HG03045 (cell line): ENCODE measurements at regions not wholly inside any gene's neighbourhood (a gene's known extent, or its start where the extent isn't known, plus 50 kb on each side); places are given as distances from the start of the nearest gene placed in this dataset.

Experiments
- ATAC-seq: cut with Tn5 transposase; IDR thresholded peaks from one replicate; pipeline ENCODE4 v1.9.1; 2021; ENCODE audit warnings: mild to moderate bottlenecking, moderate library complexity; ENCODE audit not compliant: unreplicated experiment

DNA sequence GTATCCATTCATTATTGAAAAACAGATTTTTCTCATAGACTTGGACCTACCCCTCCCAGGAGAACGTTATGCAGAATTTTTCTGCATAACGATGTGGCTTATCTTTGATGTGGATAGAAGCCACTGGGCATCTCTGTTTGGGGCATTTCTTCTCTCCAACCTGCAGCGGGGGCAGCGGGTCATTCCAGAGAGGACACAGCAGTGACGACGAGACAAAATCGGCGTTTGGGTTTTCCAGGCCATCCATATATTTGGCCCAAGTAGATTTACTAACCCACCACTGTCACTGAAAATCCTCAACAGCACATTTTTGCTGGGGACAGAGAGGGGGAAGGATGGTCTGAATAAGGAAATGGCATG, 299.3 kb upstream of the PITRM1 start:
- ATAC-seq: no peak

DNA sequence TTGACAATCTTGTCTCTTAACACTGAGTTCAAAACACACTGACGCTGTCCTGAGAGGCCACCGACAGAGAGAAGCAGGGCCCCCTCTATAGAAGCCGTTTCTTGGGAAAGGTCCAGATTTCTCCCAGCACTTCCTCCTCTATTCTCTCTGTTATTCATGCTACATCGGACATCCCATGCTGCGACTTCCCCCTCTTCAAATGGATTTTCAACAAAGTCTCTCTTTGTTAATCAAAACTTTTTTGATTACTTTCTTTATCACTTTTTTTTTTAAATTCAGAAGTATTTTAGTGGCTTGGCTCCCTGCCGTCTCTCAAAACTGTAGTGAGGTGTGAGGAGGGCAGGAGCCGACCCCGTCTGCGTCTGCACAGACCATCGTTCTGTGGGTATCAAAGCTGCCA, 298.9 kb upstream of the PITRM1 start:
- ATAC-seq: no peak

DNA sequence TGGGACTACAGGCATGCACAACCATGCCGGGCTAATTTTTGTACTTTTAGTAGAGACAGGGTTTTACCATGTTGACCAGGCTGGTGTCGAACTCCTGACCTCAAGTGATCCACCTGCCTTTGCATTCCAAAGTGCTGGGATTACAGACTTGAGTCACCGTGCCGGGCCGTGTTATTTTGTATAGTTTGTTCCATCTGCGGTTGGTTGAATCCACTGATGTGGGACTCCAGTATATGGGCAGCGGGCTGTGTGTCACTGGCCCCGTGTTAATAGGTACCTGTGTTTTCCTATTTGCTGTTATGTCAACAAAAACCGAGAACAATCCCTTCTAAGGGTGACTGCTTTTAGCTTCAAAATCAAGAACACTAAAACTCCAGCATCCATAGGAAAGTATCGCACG, 297.6 kb upstream of the PITRM1 start:
- ATAC-seq: no peak

DNA sequence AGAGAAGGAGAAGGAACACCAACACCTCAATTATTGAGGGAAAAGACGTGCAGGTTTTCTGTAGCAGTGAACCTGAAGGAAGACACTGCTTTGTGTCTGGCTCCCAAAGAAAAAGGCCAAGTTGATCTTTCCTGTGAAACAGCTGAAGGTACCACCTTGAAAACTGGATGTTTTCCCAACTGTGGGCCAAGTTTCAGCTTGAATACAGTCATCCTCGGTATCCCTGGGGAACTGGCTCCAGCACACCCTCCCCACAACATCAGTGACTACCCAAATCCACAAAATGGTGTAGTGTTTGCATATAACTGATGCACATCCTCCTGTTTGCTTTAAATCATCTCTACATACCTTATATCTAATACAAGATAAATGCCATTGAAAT, 297.0 kb upstream of the PITRM1 start:
- no peak for ATAC-seq

DNA sequence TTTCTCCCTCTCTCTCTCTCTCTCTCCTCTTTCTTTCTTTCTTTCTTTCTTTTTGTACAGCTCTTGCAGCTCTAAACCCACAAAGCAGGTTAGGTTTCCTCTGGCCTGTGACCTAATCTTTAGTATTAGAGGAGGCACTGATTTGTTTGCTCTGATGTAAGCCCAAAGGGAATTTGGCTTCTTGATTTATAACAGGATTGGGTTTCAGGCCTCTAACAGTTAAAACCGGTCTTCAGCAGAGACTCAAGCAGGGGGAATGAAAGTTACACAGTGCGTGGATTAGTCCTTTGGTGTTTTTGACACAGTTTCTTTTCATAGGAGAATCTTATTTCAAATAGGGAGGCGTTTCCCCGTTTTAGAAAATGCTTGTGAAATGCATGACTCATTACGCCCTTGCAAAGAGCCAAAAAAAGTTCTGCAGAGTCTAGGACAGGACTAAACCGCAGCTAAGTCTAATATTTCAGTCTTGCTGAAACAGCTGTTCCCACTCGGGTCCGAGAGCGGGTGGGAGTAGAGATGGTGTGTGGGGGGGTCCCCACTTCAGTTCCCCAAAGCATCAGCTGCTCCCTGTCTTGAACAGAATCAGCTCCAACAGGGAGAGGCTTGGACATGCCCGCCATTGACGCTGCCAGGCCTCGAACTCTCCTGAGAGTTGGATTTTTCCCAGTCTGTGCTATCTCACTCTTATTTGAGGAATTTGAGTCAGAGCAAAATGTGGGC, 296.5 kb upstream of the PITRM1 start:
- ATAC-seq: no peak

DNA sequence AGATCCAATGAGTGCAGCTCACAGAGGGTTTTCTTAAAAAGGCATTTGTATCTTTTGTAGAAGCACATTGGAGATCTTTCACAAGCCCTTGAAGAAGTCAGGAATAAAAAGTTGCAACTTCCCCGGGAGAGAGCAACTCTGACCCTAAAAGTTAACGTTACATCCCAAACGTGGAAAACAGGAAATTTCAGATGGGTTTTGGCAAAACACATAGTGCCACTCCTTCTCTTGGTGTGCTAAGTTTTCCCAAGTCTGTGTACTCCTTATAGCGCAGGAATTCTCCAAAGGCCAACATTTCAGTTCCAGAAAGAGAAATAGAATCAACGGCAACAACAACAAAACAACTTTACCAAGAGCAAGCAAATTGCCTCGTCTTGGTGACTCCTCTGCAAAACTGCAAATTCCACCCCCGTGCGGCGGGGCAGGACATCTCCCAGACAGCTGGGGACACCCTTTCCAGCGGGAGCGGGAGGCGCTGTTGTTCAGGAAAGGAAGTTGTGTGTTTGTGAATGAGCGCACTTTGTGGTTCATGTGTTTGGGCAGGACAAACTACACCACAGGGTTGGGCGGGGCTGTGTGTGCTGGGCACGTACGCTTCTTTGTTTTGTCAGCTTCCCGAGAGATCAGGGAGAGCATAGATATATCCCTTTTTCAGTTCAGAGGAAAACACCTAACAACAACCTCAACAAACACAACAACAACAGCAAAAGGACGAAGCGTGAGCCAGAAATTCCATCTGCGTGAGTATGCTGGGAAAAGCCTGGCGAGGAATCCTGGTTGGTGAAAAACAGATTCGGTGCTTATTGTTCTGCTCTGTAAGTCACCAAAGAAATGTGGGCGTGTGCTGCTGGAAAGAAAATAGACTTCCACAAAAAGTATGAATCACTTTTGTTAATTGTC, 294.7 kb upstream of the PITRM1 start:
- ATAC-seq: no peak

DNA sequence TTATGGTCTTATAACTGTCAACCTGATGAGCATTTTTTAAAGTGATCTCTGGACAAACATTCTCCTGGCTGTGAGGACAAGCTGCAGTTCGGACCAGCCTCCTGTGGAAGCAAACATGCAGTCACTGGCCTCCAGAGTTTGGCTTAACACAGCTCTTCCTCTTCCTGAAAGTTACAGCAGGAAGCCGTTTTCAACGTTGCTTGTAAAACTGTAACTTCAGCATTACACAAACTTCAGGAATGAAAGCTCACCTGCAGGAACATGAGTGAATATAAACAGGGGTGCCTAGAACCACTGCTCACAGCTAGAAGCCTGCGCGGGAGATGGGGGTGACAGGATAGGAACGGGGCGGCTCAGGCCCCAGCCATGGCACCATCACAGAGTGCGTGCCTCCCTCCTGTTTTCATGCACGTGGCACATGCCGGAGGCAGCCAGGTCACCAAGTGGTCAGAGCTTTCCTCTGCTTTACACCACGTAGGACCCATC, 292.9 kb upstream of the PITRM1 start:
- ATAC-seq: no peak

DNA sequence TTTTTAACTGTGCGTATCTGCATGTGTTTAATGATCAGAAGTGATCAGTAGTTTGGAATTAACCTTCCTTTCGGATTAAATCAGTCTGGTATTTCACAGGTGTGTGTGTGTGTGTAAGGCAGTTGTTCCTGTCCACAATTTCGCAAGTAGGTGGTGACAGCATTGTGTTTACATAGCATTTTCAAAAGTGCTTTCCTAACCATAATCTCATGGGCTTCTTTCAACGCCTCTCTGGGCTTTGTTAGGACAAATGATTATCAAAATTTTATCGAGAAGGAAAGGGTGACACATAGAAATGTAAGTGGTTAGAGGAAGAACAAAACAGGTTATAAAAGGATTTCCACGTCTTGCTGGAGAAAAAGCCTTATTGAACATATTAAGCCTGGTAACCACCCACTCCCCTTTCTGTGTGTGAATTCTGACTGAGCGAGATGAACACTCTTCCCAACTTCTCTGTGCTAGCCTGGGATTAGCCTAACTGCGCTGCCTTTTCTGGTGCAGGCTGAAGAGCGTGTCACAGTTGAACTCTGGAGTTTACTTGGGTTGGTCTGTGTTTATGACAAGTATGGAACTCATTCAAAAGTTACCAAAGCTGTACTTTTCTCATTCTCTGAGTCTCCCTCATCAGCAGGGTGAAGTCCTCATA, 292.3 kb upstream of the PITRM1 start:
- no peak for ATAC-seq

DNA sequence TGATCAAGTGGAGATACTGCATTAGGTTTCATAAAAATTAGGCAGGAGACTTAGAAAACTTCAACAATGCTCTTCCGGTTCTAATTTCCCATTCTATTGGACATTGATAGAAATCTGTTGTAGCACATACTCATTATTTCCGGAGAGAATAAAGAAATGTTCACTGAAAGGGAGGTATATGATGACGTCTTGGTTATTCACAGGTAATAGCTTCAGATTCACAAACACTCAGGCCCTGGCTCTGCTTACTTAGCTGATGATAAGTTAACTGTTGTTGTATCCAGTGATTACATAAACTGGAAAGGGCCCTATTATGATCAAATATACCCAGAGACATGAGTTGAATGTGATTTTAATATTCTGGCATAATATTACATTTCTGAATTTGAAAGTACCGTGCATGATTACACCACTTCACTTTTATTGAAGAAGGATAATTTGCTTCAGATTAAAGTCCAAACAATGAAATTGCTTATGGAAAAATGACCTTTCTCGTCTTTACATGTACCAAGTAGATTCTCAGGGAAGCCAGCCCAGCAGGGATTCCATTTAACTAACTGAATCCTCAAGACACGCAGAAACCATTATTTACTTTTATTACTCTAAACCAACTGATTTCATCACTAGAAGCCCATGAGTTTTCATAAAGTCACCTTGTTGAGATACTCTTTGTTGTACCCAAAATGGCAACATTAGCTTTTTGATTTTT, 288.0 kb upstream of the PITRM1 start:
- no peak for ATAC-seq

DNA sequence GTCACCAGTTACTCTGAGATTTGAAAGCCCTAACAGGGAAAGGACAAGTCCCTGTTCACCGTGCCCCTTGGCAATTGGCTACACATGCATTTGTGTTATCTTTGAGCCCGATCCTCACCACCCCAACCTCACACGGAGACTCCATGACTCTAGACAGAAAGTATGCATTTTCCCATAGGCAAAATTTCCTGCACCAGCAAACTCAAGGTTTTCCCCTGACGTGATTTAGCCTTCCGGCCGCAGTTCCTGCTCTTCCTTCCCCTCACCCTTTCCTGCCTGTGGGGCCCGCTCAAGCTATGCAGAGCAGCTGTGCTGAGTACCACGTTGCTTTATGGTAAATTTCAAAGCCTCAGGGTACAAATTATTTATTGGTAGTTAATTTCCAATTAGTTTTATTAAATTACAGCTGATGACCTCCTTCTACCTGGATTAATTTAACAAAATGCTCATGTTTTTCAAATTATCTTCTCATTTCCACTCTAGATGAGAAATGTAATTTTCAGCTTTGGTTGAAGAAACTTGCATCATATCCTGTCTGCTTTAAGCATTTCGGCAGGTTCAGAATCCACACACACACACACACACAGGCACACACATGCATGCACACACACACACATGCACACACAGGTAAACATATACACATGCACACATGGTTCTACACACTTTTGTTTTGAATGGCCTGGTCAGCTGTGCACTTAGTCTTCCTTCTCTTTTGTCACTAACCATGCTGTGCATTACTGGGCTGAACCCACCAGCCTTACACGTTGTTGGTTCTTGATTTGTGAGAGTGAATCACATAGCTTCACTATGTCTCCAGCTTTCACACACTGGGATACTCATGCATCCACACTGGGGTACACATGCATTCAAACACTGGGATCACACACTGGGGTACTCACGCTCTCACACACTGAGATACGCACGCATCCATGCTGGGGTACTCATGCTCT, 283.1 kb upstream of the PITRM1 start:
- no peak for ATAC-seq

DNA sequence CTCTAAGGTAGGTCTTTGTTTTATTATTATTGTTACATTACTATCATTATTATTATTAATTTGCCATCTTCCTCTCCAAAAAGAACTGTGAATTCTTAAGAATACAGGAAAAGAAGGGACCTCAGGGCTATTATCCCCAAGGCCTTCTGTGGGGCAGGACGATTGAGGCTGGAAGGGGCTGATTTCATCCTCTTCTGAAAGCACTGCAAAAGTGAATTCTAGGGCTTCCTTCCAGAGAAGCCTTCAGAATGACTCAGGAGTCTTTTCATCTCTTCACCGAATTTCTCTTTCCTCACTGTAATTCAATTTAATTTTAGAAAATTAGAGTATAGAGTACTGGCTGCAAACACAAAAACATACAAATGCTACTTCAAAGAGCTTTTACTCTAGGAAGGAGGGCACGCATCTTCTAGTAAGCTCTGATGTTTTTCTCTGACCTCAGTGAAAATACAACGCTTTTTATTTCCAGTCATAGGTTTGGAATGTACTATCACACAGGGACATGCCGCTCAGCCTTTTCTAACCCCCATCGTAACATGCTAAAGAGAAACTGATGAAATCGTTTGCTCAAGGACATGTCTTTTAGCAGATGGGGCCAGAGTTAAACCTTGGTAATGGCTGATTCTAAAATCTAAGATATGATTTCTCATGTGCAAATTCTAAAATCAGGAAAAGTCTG, 280.2 kb upstream of the PITRM1 start:
- ATAC-seq: no peak

DNA sequence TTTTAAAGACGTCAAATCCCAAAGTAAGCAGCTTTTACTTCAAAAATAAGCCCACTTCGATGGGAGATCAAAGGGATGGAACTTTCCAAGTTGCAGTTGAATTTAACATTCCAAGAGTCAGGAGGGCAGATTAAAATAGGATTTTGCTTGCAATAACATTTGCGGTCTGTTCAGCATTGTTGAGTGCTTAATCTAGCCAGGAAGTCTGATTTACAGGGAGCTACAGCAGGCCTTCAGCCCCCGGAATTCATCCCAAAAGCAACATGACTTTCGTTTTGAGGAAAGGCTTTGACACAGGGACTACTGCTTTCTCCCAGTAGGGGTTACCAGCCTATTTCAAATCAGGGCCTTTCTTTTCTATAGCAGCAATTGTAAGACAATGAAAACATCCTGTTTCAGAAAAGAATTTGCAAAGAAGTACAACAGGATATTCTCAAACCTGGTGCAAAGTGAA, 279.6 kb upstream of the PITRM1 start:
- ATAC-seq: no peak

DNA sequence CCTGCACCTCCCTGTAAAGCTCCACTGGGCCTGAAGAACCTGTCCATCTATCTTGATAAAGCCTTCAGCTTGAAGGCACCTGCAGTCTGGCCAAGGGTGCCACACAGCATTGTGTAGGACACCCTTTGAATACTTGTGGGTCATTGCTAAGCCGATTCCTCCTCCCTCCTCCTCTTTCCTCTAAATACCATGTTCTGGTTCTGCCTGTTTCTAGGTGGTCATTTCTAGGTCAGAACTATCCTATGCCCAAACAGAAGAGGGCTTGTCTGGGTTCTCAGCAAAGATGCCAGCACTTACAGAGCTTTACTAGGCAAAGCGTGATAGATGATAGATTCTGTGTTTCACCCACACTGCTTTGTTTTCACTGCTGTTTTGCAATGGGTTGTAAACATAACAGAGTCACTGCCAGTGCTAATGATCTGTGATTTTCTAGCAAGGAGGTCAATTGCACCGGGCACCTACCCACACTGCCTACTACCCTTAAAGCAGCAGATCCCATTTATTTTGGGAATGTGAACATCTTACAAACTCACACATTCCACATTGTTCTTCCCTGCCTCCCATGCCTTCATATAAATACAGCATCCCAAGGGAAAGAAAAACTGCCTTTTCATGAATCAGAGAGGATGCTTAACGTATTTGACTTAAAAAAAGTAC, 279.1 kb upstream of the PITRM1 start:
- no peak for ATAC-seq

DNA sequence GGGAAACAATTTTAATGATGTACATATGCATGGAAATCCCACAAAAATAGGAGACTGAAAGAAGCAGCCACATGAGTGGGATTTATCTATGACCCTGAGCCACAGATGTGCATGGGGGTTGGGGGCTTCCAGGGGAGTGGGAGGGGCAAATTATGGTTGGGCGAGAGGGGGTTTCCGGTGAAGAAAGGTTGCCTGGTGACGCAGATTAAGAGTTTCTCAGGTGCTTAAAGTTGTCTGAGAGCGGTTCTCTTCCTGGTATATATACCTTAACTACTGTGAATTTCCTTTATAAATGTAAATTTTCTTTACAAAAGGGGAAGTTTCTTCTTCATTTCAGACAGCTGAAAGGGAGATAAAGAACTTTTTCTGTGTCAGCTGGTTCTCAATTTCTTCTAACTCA, 273.6 kb upstream of the PITRM1 start:
- no peak for ATAC-seq

DNA sequence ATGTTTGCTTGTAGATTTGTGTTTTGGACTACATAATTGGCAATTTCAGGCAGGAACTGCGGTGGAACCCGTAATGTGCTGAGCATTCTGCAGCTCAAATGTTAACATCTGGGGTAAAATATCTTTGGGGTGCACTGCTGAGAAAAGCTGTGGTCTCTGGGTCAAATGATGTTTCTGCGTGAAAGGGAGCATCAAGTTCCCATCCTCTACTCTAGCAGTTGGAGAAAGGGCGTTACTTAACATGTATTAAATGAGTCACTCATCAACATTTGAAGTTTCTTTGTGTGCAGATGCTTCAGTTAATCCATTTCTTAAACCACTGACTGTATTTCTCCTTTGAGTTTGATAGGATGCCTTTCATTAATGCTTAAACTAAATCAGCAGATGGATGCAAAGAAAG, 273.1 kb upstream of the PITRM1 start:
- no peak for ATAC-seq

DNA sequence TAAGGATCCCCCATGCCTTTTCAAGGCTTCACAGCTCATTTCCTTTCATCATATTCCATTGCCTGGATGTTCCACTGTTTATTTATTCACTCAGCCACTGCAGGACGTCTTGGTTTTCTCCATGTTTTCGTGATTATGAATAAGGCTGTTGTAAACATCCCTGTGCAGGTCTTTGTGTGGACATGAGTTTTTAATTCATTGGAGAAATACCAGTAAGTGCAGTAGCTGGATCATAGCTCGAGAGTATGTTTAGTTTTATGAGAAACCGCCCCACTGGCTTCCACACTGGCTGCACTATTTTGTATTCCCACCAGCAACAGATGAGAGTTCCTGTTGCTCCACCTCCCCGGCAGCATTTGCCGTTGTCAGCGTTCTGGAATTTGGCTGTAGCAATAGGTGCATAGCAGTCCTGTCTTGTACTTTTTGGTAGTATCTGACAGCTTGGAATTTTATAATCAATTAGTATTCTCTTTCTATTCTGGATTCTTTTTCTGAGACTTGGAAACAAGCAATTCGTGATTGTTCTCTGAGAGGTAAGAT, 269.9 kb upstream of the PITRM1 start:
- no peak for ATAC-seq

DNA sequence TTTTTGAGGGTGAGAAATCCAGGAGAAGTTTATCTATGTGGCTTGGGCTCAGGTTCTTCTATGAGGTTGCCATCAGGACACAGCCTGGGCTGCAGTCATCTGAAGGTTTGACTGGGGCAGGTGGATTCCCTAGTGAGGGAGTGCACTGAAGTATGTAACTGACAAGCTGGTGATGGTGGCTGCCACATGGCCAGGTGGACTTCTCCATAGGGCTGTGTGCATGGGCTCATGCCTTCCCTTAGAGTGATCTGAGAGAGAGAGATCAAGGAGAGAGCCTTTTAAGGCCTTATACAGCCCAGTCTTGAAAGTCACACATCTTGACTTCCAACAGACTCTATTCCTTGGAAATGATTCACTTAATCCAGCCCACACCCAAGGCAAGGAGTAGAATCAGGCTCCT, 266.6 kb upstream of the PITRM1 start:
- ATAC-seq: no peak

DNA sequence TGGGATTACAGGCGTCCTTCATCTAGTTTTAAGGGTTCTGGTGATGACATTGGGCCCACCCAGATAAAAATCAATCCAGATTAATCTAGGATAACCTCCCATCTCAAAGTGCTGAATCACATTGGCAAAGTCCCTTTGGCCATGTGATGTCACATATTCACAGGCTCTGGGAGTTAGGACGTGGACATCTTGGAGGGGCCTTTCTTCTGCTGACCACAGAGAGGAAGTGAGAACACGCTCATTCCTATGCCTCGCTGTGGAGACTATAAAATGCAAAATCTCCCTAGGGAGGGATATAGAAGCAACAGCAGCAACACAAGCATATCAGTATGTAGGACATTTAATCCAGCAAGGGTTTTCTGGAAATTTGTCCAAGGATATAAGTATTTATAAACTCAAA, 266.0 kb upstream of the PITRM1 start:
- ATAC-seq: no peak

DNA sequence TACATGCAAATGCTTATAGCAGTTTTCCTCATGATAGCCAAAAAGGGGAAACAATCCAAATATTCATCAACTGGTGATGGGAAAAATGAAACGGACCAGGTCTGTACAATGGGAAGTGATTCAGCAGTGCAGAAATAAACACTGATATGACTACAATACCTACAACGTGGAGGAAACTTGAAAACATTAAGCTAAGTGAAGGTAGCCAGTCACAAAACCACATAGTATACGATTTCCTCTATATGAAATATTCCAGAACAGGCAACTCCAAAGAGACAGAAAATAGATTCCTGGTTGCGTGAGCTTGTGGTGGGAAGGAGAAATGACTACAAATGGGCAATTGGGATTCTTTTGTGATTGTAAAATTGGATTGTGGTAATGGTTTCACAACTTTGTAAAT, 263.1 kb upstream of the PITRM1 start:
- no peak for ATAC-seq
